ENCODE measurements at regions not wholly inside any gene's neighbourhood (a gene's known extent, or its start where the extent isn't known, plus 50 kb on each side); places are given as distances from the start of the nearest gene placed in this dataset.

DNA sequence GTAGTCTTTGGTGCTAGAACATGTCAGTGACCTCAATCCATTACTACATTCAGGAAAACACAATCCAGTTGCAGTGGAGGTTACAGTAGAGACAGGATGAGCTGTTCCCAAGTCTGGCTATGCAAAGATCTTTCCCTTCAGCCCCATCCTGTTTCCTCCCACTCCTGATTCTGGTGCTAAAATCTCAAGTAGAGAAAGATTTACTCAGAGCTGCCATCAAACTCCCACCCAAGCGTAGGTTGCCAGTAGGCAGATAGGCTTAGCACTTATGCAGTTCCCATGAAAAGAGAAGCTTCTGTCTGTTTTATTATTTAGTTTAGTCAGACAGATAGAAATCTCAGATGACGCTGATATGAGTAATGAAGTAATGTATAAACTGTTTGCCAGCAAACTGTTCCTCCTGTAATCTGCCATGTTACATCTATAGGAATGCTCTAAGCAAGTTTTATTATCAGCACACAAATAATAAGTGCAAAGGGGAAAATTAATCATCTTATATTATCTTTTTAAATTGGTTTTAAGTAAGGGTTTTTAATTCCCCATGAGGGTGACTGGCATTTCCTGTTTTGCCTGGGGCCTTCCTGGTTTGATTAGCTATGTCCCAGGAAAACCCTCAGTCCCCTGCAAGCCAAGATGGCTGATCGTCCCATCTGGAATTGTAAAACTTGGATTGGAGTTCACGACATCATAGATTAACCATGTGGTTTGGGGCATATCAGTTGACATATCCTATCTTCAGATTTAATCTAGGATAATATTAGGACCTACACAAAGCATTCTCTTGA lies 188.3 kb upstream of the PALMD start:
- POLR2A ChIA-PET (ENCODE audit: partially characterized antibody), result interaction anchor here (0.6 kb wide), 1 partner anchor 37 kb away, joined by 3 read pairs; no protein-coding TSS in a partner anchor
- H3K23ac ChIP-seq (ENCODE audit: insufficient read length), result no peak overlapping the region
- TF ChIP-seq TAF1 (IDR thresholded peaks at IDR 0.05; ENCODE audit: low read depth, low read length), result no peak
- no peak for TF ChIP-seq CREB1 (IDR thresholded peaks at IDR 0.05)
- TF ChIP-seq RAD21 (IDR thresholded peaks at IDR 0.05 in 1 of 2, conservative IDR thresholded peaks at IDR 0.05 in 1 of 2; ENCODE audit: low read depth in 2 of 2, low read length in 2 of 2), result no peak
- no peak for TF ChIP-seq TAF7 (optimal IDR thresholded peaks at IDR 0.05; ENCODE audit: borderline replicate concordance, low read depth, low read length)
- no peak for TF ChIP-seq NRF1 (IDR thresholded peaks at IDR 0.05; ENCODE audit: low read depth, low read length)
- TF ChIP-seq TCF12 (IDR thresholded peaks at IDR 0.05; ENCODE audit: low read depth, low read length), result no peak
- no peak for TF ChIP-seq ASH2L (IDR thresholded peaks at IDR 0.05; ENCODE audit: low read length)
- TF ChIP-seq SUZ12 (IDR thresholded peaks at IDR 0.05; ENCODE audit: low read length), result no peak
- no peak for TF ChIP-seq CHD1 (IDR thresholded peaks at IDR 0.05; ENCODE audit: low read depth, low read length)
- no peak for TF ChIP-seq KDM4A (IDR thresholded peaks at IDR 0.05; ENCODE audit: low read depth, low read length, severe bottlenecking)
- TF ChIP-seq NANOG (IDR thresholded peaks at IDR 0.05; ENCODE audit: insufficient read depth, low read depth, low read length, poor library complexity, severe bottlenecking), result no peak
- TF ChIP-seq POU5F1 (IDR thresholded peaks at IDR 0.05; ENCODE audit: low read depth, low read length), result no peak
- no peak for TF ChIP-seq SP2 (IDR thresholded peaks at IDR 0.05; ENCODE audit: low read length)

More for the DNA sequence above, 188.3 kb upstream of the PALMD start:
- Histone ChIP-seq H3K4ac (replicated peaks; ENCODE audit: insufficient read length, low read depth, low read length) (no peak overlapping the region), H3K27ac (ENCODE audit: low read depth, low read length) (no peak overlapping the region), H2BK120ac (replicated peaks; ENCODE audit: low read depth, low read length) (no peak overlapping the region), H3K18ac (ENCODE audit: extremely low read depth, low read length) (no peak overlapping the region), H3K56ac (replicated peaks; ENCODE audit: insufficient read length, low read depth, low read length) (no peak overlapping the region), H3K4me2 (ENCODE audit: insufficient read depth in 1 of 2, low read depth in 2 of 2, low read length in 2 of 2) (no peak overlapping the region), H3K27me3 (replicated peaks in 1 of 4; ENCODE audit: control insufficient read depth in 3 of 4, extremely low read depth in 1 of 4, insufficient read depth in 3 of 4, low read length in 3 of 4) (peaks cover 0 to 1% (median 0%) of the 10 kb centered on the region in 4 experiments; a peak in 1 of 7 replicates), H3K79me2 (ENCODE audit: control insufficient read depth in 1 of 2, insufficient read depth in 2 of 2, low read length in 2 of 2) (no peaks in the 10 kb centered on the region), H4K20me1 (replicated peaks in 1 of 2; ENCODE audit: control insufficient read depth in 1 of 2, insufficient read depth in 2 of 2, low read length in 2 of 2) (no peaks in the 10 kb centered on the region), H2BK20ac (ENCODE audit: low read length) (no peak overlapping the region), H4K5ac (ENCODE audit: insufficient read length, low read depth, low read length) (no peak overlapping the region), H2BK12ac (ENCODE audit: low read depth, low read length) (no peak overlapping the region), H3K9me3 (ENCODE audit: insufficient read depth in 2 of 2, low read depth in 1 of 2, low read length in 1 of 2) (no peaks in the 10 kb centered on the region), H3K9ac (replicated peaks in 1 of 4; ENCODE audit: extremely low read depth in 1 of 4, low read depth in 3 of 4, low read length in 3 of 4) (no peak overlapping the region), H3K36me3 (ENCODE audit: control insufficient read depth in 2 of 4, insufficient read depth in 4 of 4, low read length in 3 of 4) (no peaks in the 10 kb centered on the region), H2AFZ (ENCODE audit: low read length) (no peak overlapping the region), H3K14ac (ENCODE audit: insufficient read length) (no peak overlapping the region), H3K4me3 (ENCODE audit: extremely low read depth in 1 of 4, insufficient read depth in 2 of 4, low read depth in 3 of 4, low read length in 4 of 4) (no peak overlapping the region), H2AK5ac (ENCODE audit: low read depth, low read length) (no peak overlapping the region), H4K91ac (replicated peaks; ENCODE audit: insufficient read length, low read length) (no peak overlapping the region), H2BK5ac (ENCODE audit: low read depth, low read length) (no peak overlapping the region), H4K8ac (ENCODE audit: extremely low read depth, insufficient read depth, low read length) (no peak overlapping the region), H3K4me1 (replicated peaks in 1 of 4; ENCODE audit: control insufficient read depth in 3 of 4, insufficient read depth in 4 of 4, low read length in 3 of 4) (no peaks in the 10 kb centered on the region), H3K79me1 (ENCODE audit: low read depth, low read length) (no peaks in the 10 kb centered on the region), H2BK15ac (ENCODE audit: low read length) (no peak overlapping the region), H3K23me2 (ENCODE audit: low read depth, low read length) (no peaks in the 10 kb centered on the region)
- FAIRE-seq, result no peak
- 90% methylated on average over 4 of the region's 4 CpGs; no CpG with 5 or more reads in 1 of the 2 experiments for WGBS, 2 experiments (ENCODE audit: extremely low coverage in 1 of 2, insufficient coverage in 1 of 2, insufficient read length in 1 of 2, insufficient replicate concordance in 2 of 2, low coverage in 1 of 2, low lambda C conversion rate in 2 of 2, missing lambda C conversion rate in 1 of 2)
- DNase-seq (ENCODE audit: low read depth in 1 of 2, low spot score in 2 of 2), result no peak
- CTCF ChIA-PET (ENCODE audit: partially characterized antibody), result interaction anchor here (0.7 to 2.1 kb wide), 3 partner anchors 21 to 132 kb away, joined by 3 to 8 read pairs (median 3); no protein-coding TSS in a partner anchor
